KMS-11 (cell line): ENCODE measurements at regions not wholly inside any gene's neighbourhood (a gene's known extent, or its start where the extent isn't known, plus 50 kb on each side); places are given as distances from the start of the nearest gene placed in this dataset.

ENCODE experiments used
- H2AFZ ChIP-seq: fragments of 200-600 bp; sonication (generic); 2 replicates; pipeline ENCODE4 v1.6.1; 2016; ENCODE audit warnings: antibody characterized with exemption, mixed run types, low read depth
- H3K27ac ChIP-seq: fragments of 200-600 bp; sonication (generic); 2 replicates; pipeline ENCODE4 v1.6.1; 2016; ENCODE audit warnings: mild to moderate bottlenecking, mixed run types
- H3K27me3 ChIP-seq: fragments of 200-600 bp; sonication (generic); 2 replicates; pipeline ENCODE4 v1.6.1; 2017; ENCODE audit warnings: mild to moderate bottlenecking, low read depth, mixed run types, moderate library complexity; ENCODE audit not compliant: insufficient read depth
- H3K36me3 ChIP-seq: fragments of 200-600 bp; sonication (generic); 2 replicates; pipeline ENCODE4 v1.6.1; 2017; ENCODE audit warnings: mild to moderate bottlenecking, mixed run types; ENCODE audit not compliant: insufficient read depth
- H3K4me1 ChIP-seq: fragments of 200-600 bp; sonication (generic); 2 replicates; pipeline ENCODE4 v1.6.1; 2016; ENCODE audit warnings: mild to moderate bottlenecking, low read depth, mixed run types; ENCODE audit not compliant: poor library complexity, severe bottlenecking
- H3K4me2 ChIP-seq: fragments of 200-600 bp; sonication (generic); 2 replicates; pipeline ENCODE4 v1.7.0; 2016; ENCODE audit warnings: mild to moderate bottlenecking, mixed run types
- H3K4me3 ChIP-seq: fragments of 200-600 bp; sonication (generic); IDR thresholded peaks from 2 replicates; pipeline ENCODE4 v1.6.1; 2017; ENCODE audit warnings: low read depth, low read length, mixed read lengths; ENCODE audit not compliant: insufficient read depth
- H3K79me2 ChIP-seq: fragments of 200-600 bp; sonication (generic); 2 replicates; pipeline ENCODE4 v1.6.1; 2016; ENCODE audit warnings: low read depth, mixed run types; ENCODE audit not compliant: insufficient read depth
- H3K9ac ChIP-seq: fragments of 200-600 bp; sonication (generic); 2 replicates; pipeline ENCODE4 v1.6.1; 2016; ENCODE audit warnings: mild to moderate bottlenecking, mixed run types
- H4K20me1 ChIP-seq: fragments of 200-600 bp; sonication (generic); 2 replicates; pipeline ENCODE4 v1.6.1; 2016; ENCODE audit warnings: mild to moderate bottlenecking, mixed run types; ENCODE audit not compliant: insufficient read depth
- CTCF ChIP-seq: fragments of 200-600 bp; sonication (generic); conservative IDR thresholded peaks from 2 replicates; pipeline ENCODE4 v1.6.1; 2017; ENCODE audit warnings: low read depth, mild to moderate bottlenecking, antibody characterized with exemption, low read length, moderate library complexity, mixed read lengths

- Histone ChIP-seq H3K9ac (no peak overlapping the region), H3K4me1 (no peaks in the 10 kb centered on the region), H3K4me2 (no peak overlapping the region), H3K4me3 (no peak overlapping the region), H3K27ac (no peak overlapping the region), H3K27me3 (no peaks in the 10 kb centered on the region), H3K79me2 (no peaks in the 10 kb centered on the region), H3K36me3 (no peaks in the 10 kb centered on the region), H2AFZ (no peak overlapping the region), H4K20me1 (no peaks in the 10 kb centered on the region)
- no peak for TF ChIP-seq CTCF
Observed at GRCh38 chr6:14925699-14926026, 320.2 kb upstream of the JARID2 start.

GRCh38 chr6:14927398-14927797 is 318.5 kb upstream of the JARID2 start:
- Histone ChIP-seq H2AFZ (no peak overlapping the region), H4K20me1 (no peaks in the 10 kb centered on the region), H3K9ac (no peak overlapping the region), H3K79me2 (no peaks in the 10 kb centered on the region), H3K27me3 (no peaks in the 10 kb centered on the region), H3K4me1 (no peaks in the 10 kb centered on the region), H3K4me3 (no peak overlapping the region), H3K36me3 (no peaks in the 10 kb centered on the region), H3K27ac (no peak overlapping the region), H3K4me2 (no peak overlapping the region)
- no peak for TF ChIP-seq CTCF

- H3K27me3 ChIP-seq, result no peaks in the 10 kb centered on the region
- H3K4me3 ChIP-seq, result no peak overlapping the region
- H2AFZ ChIP-seq, result no peak overlapping the region
- H3K79me2 ChIP-seq, result no peaks in the 10 kb centered on the region
- H4K20me1 ChIP-seq, result no peaks in the 10 kb centered on the region
- no peak overlapping the region for H3K4me2 ChIP-seq
- TF ChIP-seq CTCF, result no peak
- H3K27ac ChIP-seq, result no peak overlapping the region
- H3K36me3 ChIP-seq, result no peaks in the 10 kb centered on the region
- no peak overlapping the region for H3K9ac ChIP-seq
- no peaks in the 10 kb centered on the region for H3K4me1 ChIP-seq
Observed at GRCh38 chr6:14929291-14929690, 316.6 kb upstream of the JARID2 start.

- Histone ChIP-seq H3K79me2 (no peaks in the 10 kb centered on the region), H3K4me3 (no peak overlapping the region), H3K27ac (no peak overlapping the region), H4K20me1 (no peaks in the 10 kb centered on the region), H3K4me2 (no peak overlapping the region), H3K4me1 (no peaks in the 10 kb centered on the region), H3K36me3 (no peaks in the 10 kb centered on the region), H3K9ac (no peak overlapping the region), H2AFZ (no peak overlapping the region), H3K27me3 (no peaks in the 10 kb centered on the region)
- no peak for TF ChIP-seq CTCF
Observed at GRCh38 chr6:14930366-14930989, 315.4 kb upstream of the JARID2 start.
